DOHH2 (cell line): ENCODE measurements at regions not wholly inside any gene's neighbourhood (a gene's known extent, or its start where the extent isn't known, plus 50 kb on each side); places are given as distances from the start of the nearest gene placed in this dataset.

Source experiments
- EZH2phosphoT487 ChIP-seq: fragments of 200-600 bp; sonication (generic); IDR thresholded peaks from 2 replicates; pipeline ENCODE4 v1.6.1; 2017; ENCODE audit warnings: borderline replicate concordance, mild to moderate bottlenecking, antibody characterized with exemption, low read length, moderate library complexity, mixed read lengths
- TF ChIP-seq, protein P1 (sequence below): fragments of 200-600 bp; sonication (generic); IDR thresholded peaks from one replicate; pipeline ENCODE4 v1.5.1; 2014; ENCODE audit warnings: antibody characterized with exemption, mild to moderate bottlenecking, low read depth, low read length; ENCODE audit not compliant: poor library complexity, severe bottlenecking

DNA sequence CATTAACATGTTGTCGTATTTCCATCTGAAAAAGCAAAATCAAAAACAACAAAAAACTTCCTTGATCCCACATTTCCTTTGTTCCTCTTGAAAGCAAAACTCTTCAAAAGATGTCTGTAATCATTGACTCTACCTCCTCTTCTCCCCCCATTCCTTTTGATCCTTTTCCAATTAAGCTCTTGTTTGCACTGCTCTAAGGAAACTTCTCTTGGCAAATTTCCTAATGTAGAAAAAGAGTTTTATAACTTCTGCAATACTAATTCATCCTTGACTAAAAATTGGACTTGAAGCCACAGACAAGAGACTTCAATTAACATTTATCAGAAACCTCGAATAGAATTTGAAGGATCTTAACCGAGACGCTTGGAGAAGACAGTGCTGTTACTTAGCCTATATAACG is 317.1 kb upstream of the SEMA3C start:
- TF ChIP-seq, protein P1, sequence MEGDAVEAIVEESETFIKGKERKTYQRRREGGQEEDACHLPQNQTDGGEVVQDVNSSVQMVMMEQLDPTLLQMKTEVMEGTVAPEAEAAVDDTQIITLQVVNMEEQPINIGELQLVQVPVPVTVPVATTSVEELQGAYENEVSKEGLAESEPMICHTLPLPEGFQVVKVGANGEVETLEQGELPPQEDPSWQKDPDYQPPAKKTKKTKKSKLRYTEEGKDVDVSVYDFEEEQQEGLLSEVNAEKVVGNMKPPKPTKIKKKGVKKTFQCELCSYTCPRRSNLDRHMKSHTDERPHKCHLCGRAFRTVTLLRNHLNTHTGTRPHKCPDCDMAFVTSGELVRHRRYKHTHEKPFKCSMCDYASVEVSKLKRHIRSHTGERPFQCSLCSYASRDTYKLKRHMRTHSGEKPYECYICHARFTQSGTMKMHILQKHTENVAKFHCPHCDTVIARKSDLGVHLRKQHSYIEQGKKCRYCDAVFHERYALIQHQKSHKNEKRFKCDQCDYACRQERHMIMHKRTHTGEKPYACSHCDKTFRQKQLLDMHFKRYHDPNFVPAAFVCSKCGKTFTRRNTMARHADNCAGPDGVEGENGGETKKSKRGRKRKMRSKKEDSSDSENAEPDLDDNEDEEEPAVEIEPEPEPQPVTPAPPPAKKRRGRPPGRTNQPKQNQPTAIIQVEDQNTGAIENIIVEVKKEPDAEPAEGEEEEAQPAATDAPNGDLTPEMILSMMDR = no peak
- no peak for TF ChIP-seq EZH2phosphoT487
